WI38 (cell line): ENCODE measurements at regions not wholly inside any gene's neighbourhood (a gene's known extent, or its start where the extent isn't known, plus 50 kb on each side); places are given as distances from the start of the nearest gene placed in this dataset.

Source experiments
- H3K4me3 ChIP-seq: 2 replicates; pipeline ENCODE4 v1.5.1; 2011; ENCODE audit warnings: low read depth, mild to moderate bottlenecking, control low read depth, low read length
- CTCF ChIP-seq: IDR thresholded peaks from 2 replicates; pipeline ENCODE4 v1.5.1; 2012; ENCODE audit warnings: low read depth, mild to moderate bottlenecking, control low read depth, low read length

GRCh38 chr11:16685914-16686313 is 52.5 kb upstream of the C11orf58 start:
- no peak for TF ChIP-seq CTCF

GRCh38 chr11:16678466-16679116 is 59.9 kb upstream of the C11orf58 start:
- no peak overlapping the region for H3K4me3 ChIP-seq
- no peak for TF ChIP-seq CTCF

More at GRCh38 chr11:16685914-16686313, 52.5 kb upstream of the C11orf58 start:
- no peak overlapping the region for H3K4me3 ChIP-seq

GRCh38 chr11:16669799-16670415 is 68.5 kb upstream of the C11orf58 start:
- no peak for TF ChIP-seq CTCF
- H3K4me3 ChIP-seq, result no peak overlapping the region

- TF ChIP-seq CTCF, result peak; percentile 36
These were observed 105.9 kb upstream of the C11orf58 start for GRCh38 chr11:16632295-16633200.

GRCh38 chr11:16630651-16631050 is 107.8 kb upstream of the C11orf58 start:
- H3K4me3 ChIP-seq, result no peak overlapping the region
- no peak for TF ChIP-seq CTCF

More at GRCh38 chr11:16632295-16633200, 105.9 kb upstream of the C11orf58 start:
- no peak overlapping the region for H3K4me3 ChIP-seq

- no peak for TF ChIP-seq CTCF
- no peak overlapping the region for H3K4me3 ChIP-seq
These were observed 120.0 kb upstream of the C11orf58 start for GRCh38 chr11:16618431-16618830.
